ENCODE measurements at regions not wholly inside any gene's neighbourhood (a gene's known extent, or its start where the extent isn't known, plus 50 kb on each side); places are given as distances from the start of the nearest gene placed in this dataset.

- H2BK20ac ChIP-seq (ENCODE audit: low read depth, low read length) = no peak overlapping the region
- no peak overlapping the region for H3K27ac ChIP-seq (ENCODE audit: insufficient read depth, low read length)
- H4K8ac ChIP-seq (ENCODE audit: low read depth in 2 of 2, low read length in 2 of 2) = no peak overlapping the region
- ChIA-PET CTCF (no interaction called here), POLR2A (ENCODE audit: unreplicated experiment) (no interaction called here)
- no peak overlapping the region for H4K91ac ChIP-seq (ENCODE audit: insufficient read depth, low read depth, low read length)
- no peak overlapping the region for H2AFZ ChIP-seq (replicated peaks; ENCODE audit: low read length, poor library complexity)
- no peaks in the 10 kb centered on the region for H3K79me1 ChIP-seq (ENCODE audit: low read depth in 1 of 2, low read length in 2 of 2)
- H3K9me3 ChIP-seq (ENCODE audit: control insufficient read depth, insufficient read depth, low read length) = no peaks in the 10 kb centered on the region
- 69% methylated on average over 5 of the region's 15 CpGs; no CpG with 5 or more reads in 1 of the 2 experiments for WGBS, 2 experiments (ENCODE audit: extremely low coverage in 2 of 2, insufficient read length in 1 of 2)
- ATAC-seq (ENCODE audit: low read depth) = no peak
- H2AK9ac ChIP-seq (replicated peaks; ENCODE audit: low read depth, low read length, poor library complexity) = no peak overlapping the region
- intact Hi-C loops (cut with micrococcal nuclease) = no loop called here
- H3K9ac ChIP-seq (ENCODE audit: low read depth, low read length) = no peak overlapping the region
- H2AK5ac ChIP-seq (ENCODE audit: low read depth, low read length) = no peak overlapping the region
- H3K4me1 ChIP-seq (ENCODE audit: control insufficient read depth, insufficient read depth, low read length) = no peaks in the 10 kb centered on the region
- no peaks in the 10 kb centered on the region for H3K36me3 ChIP-seq (ENCODE audit: control insufficient read depth, insufficient read depth, low read length)
- no peak overlapping the region for H2BK5ac ChIP-seq (ENCODE audit: low read depth, low read length, poor library complexity, severe bottlenecking)
- no peak overlapping the region for H3K4ac ChIP-seq (ENCODE audit: low read depth, low read length)
- no peak overlapping the region for H3K4me2 ChIP-seq (ENCODE audit: low read depth, low read length)
- H3K14ac ChIP-seq (replicated peaks; ENCODE audit: low read depth, low read length) = no peak overlapping the region
- H3K27me3 ChIP-seq (ENCODE audit: control insufficient read depth, insufficient read depth, low read length) = no peaks in the 10 kb centered on the region; the same call in 1 of the 2 replicates
- in situ Hi-C loops (cut with MboI; ENCODE audit: low sequenced_read_pairs) = no loop called here
- no peak overlapping the region for H4K5ac ChIP-seq (ENCODE audit: low read depth, low read length)
- no peaks in the 10 kb centered on the region for H3K9me1 ChIP-seq (ENCODE audit: insufficient read depth, low read length)
- dilution Hi-C loops (cut with HindIII; ENCODE audit: low sequenced_read_pairs, unreplicated experiment) = no loop called here
- H2BK15ac ChIP-seq (ENCODE audit: low read depth, low read length) = no peak overlapping the region
- no peak overlapping the region for H2BK120ac ChIP-seq (ENCODE audit: low read depth, low read length)
- H4K20me1 ChIP-seq (ENCODE audit: insufficient read depth, low read length) = no peaks in the 10 kb centered on the region
- no peak overlapping the region for H3K4me3 ChIP-seq (ENCODE audit: insufficient read depth, low read depth, low read length)
- no peak overlapping the region for H3K56ac ChIP-seq (ENCODE audit: extremely low read depth, insufficient read depth, low read length)
- H3K18ac ChIP-seq (ENCODE audit: low read depth, low read length) = no peak overlapping the region
- BruUV-seq (replicated peaks) = no TSS peak
- no peak for DNase-seq
- TF ChIP-seq RFX5 (IDR thresholded peaks at IDR 0.05; ENCODE audit: low read depth, low read length) (no peak), RAD21 (IDR thresholded peaks at IDR 0.05; ENCODE audit: low read length) (no peak), NFE2L2 (IDR thresholded peaks at IDR 0.05; ENCODE audit: low read depth, low read length) (no peak), CTCF (conservative IDR thresholded peaks at IDR 0.05; ENCODE audit: low read depth, low read length) (no peak), MAZ (IDR thresholded peaks at IDR 0.05; ENCODE audit: borderline replicate concordance, low read depth, low read length) (no peak), SMC3 (IDR thresholded peaks at IDR 0.05; ENCODE audit: low read depth, low read length) (no peak), USF2 (IDR thresholded peaks at IDR 0.05; ENCODE audit: low read depth, low read length) (no peak), CEBPB (IDR thresholded peaks at IDR 0.05; ENCODE audit: low read depth, low read length) (no peak), BHLHE40 (IDR thresholded peaks at IDR 0.05; ENCODE audit: low read depth, low read length) (no peak)
- no peak overlapping the region for H3K23ac ChIP-seq (ENCODE audit: low read depth, low read length)
These were observed 67.0 kb downstream of the IGLL1 start for GRCh38 chr22:23513133-23513532.

Measured in IMR-90 (cell line).